GM18498 (cell line): ENCODE measurements at regions not wholly inside any gene's neighbourhood (a gene's known extent, or its start where the extent isn't known, plus 50 kb on each side); places are given as distances from the start of the nearest gene placed in this dataset.

Experiments used
- ATAC-seq: cut with Tn5 transposase; IDR thresholded peaks from one replicate; pipeline ENCODE4 v1.9.1; 2021; ENCODE audit warnings: mild to moderate bottlenecking, moderate library complexity; ENCODE audit not compliant: unreplicated experiment

GRCh38 chr9:81214975-81215374 lies 474.4 kb downstream of the TLE1 start:
- ATAC-seq = no peak

- no peak for ATAC-seq
Observed at GRCh38 chr9:81213456-81213855, 475.9 kb downstream of the TLE1 start.

GRCh38 chr9:81211741-81212140 lies 477.6 kb downstream of the TLE1 start:
- ATAC-seq = no peak

GRCh38 chr9:81207651-81208050 lies 481.7 kb downstream of the TLE1 start:
- ATAC-seq = no peak

GRCh38 chr9:81202292-81202691 lies 487.1 kb downstream of the TLE1 start:
- no peak for ATAC-seq

- ATAC-seq = no peak
Observed at GRCh38 chr9:81195206-81195605, 494.1 kb downstream of the TLE1 start.

GRCh38 chr9:81193362-81194339 lies 495.7 kb downstream of the TLE1 start:
- ATAC-seq = no peak

- ATAC-seq = no peak
Observed at GRCh38 chr9:81191222-81191621, 498.1 kb downstream of the TLE1 start.

- ATAC-seq = no peak
Observed at GRCh38 chr9:81190659-81191058, 498.7 kb downstream of the TLE1 start.

- ATAC-seq = no peak
Observed at GRCh38 chr9:81183761-81184160, 505.6 kb downstream of the TLE1 start.

GRCh38 chr9:81182431-81182830 lies 506.9 kb downstream of the TLE1 start:
- ATAC-seq = no peak

- ATAC-seq = no peak
Observed at GRCh38 chr9:81174023-81174422, 515.3 kb downstream of the TLE1 start.

- ATAC-seq = no peak
Observed at GRCh38 chr9:81171689-81172088, 517.7 kb downstream of the TLE1 start.

GRCh38 chr9:81162361-81162760 lies 527.0 kb downstream of the TLE1 start:
- ATAC-seq = no peak

GRCh38 chr9:81156381-81156780 lies 533.0 kb downstream of the TLE1 start:
- no peak for ATAC-seq

GRCh38 chr9:81150016-81150625 lies 539.2 kb downstream of the TLE1 start:
- ATAC-seq = no peak

- ATAC-seq = no peak
Observed at GRCh38 chr9:81146684-81147337, 542.5 kb downstream of the TLE1 start.

- no peak for ATAC-seq
Observed at GRCh38 chr9:81146241-81146640, 543.1 kb downstream of the TLE1 start.

GRCh38 chr9:81145331-81145963 lies 543.9 kb downstream of the TLE1 start:
- ATAC-seq = no peak

- no peak for ATAC-seq
Observed at GRCh38 chr9:81141961-81142360, 547.4 kb downstream of the TLE1 start.

GRCh38 chr9:81137976-81138568 lies 551.3 kb downstream of the TLE1 start:
- no peak for ATAC-seq
